Vagina (tissue), 2 donors: ENCODE measurements at regions not wholly inside any gene's neighbourhood (a gene's known extent, or its start where the extent isn't known, plus 50 kb on each side); places are given as distances from the start of the nearest gene placed in this dataset.

ENCODE experiments used
- CTCF ChIP-seq, 3 experiments: fragments of 450-650 bp in 2 of 3; fragments of 200-600 bp in 1 of 3; sonication (generic) in 1 of 3; IDR thresholded peaks; one replicate each; pipeline ENCODE4 v1.5.1; 2017 to 2019; ENCODE audit warnings: antibody characterized with exemption in 3 of 3, mild to moderate bottlenecking in 2 of 3, moderate library complexity in 2 of 3
- POLR2A ChIP-seq, 2 donors: fragments of 450-650 bp; IDR thresholded peaks; one replicate each; pipeline ENCODE4 v1.6.1; 2017; ENCODE audit warnings: antibody characterized with exemption in 2 of 2, mild to moderate bottlenecking in 2 of 2, moderate library complexity in 2 of 2
- POLR2AphosphoS5 ChIP-seq, 2 donors: sonication (generic); formaldehyde crosslinking; IDR thresholded peaks; one replicate each; pipeline ENCODE4 v1.9.0; 2017; ENCODE audit warnings: antibody characterized with exemption in 2 of 2, mild to moderate bottlenecking in 2 of 2, low read depth in 1 of 2; ENCODE audit not compliant: insufficient read depth in 1 of 2

DNA sequence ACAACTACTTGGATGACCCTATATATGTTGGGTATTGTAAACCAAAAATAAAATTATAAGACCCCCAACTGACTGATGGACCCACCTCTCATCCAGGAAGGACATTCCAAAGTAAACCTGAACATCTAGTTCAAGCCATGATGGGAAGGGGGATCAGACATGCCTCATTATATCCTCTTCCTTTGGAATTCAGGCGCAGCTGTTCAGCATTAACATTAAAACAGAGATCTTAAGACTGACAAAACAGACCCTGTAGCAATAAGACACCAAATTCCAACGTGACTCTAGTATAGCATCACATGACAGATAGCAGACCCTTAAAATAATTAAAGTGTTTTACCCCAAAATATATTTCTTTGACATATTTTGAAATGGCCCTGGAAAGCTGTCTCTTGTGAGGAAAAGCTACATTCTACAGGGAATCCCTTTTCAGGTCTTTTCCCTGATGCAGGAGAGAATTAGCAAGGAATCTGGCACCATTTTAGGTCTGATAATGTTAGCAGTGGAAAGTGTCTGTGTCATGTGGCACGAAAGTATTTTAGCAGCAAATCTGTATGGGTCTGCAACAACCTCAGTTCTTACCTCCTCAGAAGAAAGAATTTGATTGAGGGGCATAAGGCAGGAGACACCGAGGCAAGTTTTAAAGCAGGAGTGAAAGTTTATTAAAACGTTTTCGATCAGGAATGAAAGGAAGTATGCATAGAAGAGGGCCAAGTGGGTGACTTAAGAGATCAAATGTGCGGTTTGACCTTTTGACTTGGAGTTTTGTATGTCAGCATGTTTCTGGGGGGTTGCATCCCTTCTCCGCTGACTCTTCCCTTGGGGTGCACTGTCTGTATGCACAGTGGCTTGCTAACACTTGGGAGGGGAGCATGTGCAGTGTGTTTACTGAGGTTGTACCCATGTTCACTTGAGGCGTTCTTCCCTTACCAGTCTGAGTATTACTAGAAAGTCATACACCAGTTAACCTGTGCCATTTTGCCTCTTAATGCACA lies 236.6 kb upstream of the PPP1R3A start:
- TF ChIP-seq CTCF (IDR thresholded peaks at IDR 0.05) (no peak), POLR2A (IDR thresholded peaks at IDR 0.05) (no peak), POLR2AphosphoS5 (IDR thresholded peaks at IDR 0.05; ENCODE audit: insufficient read depth in 1 of 2, low read depth in 1 of 2) (no peak)
